Stomach (tissue), 8 donors: ENCODE measurements at regions not wholly inside any gene's neighbourhood (a gene's known extent, or its start where the extent isn't known, plus 50 kb on each side); places are given as distances from the start of the nearest gene placed in this dataset.

Source experiments
- DNase-seq, 2 donors: peaks; one replicate each; pipeline versions ENCODE4 v3.0.0 to v3.0.0-alpha.2; 2013 to 2019
- H3K27ac ChIP-seq, 5 donors: fragments of 200-600 bp in 4 of 5; sonication (generic) in 4 of 5; one replicate each; pipeline ENCODE4 v1.5.1; 2013 to 2019; ENCODE audit warnings: mild to moderate bottlenecking in 1 of 5, moderate library complexity in 1 of 5
- H3K27me3 ChIP-seq, 3 donors: fragments of 200-600 bp; sonication (generic); one replicate each; pipeline ENCODE4 v1.5.1; 2017 to 2019; ENCODE audit warnings: mixed run types in 1 of 3
- H3K36me3 ChIP-seq, 4 donors: fragments of 200-600 bp; sonication (generic); 1 replicate in 3 of 4; 2 replicates in 1 of 4; pipeline ENCODE4 v1.5.1; 2016 to 2019
- H3K4me1 ChIP-seq, 4 donors: fragments of 200-600 bp; sonication (generic); one replicate each; pipeline ENCODE4 v1.5.1; 2016 to 2019
- H3K4me3 ChIP-seq, 4 donors: fragments of 200-600 bp; sonication (generic) in 3 of 4; one replicate each; pipeline ENCODE4 v1.5.1; 2016 to 2019; ENCODE audit warnings: mild to moderate bottlenecking in 1 of 4
- H3K9me3 ChIP-seq, 4 donors: fragments of 200-600 bp; sonication (generic); one replicate each; pipeline ENCODE4 v1.5.1; 2016 to 2019
- EP300 ChIP-seq: sonication (generic); formaldehyde crosslinking; IDR thresholded peaks from one replicate; pipeline ENCODE4 v1.6.1; 2017; ENCODE audit warnings: antibody characterized with exemption
- POLR2A ChIP-seq, 4 donors: fragments of 450-650 bp; IDR thresholded peaks; one replicate each; pipeline ENCODE4 v1.6.1; 2016; ENCODE audit warnings: antibody characterized with exemption in 4 of 4, control low read depth in 2 of 4, mild to moderate bottlenecking in 1 of 4, moderate library complexity in 1 of 4
- POLR2AphosphoS5 ChIP-seq, 3 donors: sonication (generic); formaldehyde crosslinking; IDR thresholded peaks; one replicate each; pipeline ENCODE4 v1.6.1; 2016; ENCODE audit warnings: antibody characterized with exemption in 3 of 3
- WGBS, 5 donors: extraction: QIAGEN DNeasy Blood & Tissue Kit in 3 of 5; methylation state at CpG; one replicate each; pipeline versions ENCODE4 v1.1.5 to v1.1.7; 2013 to 2018; 5-methylcytosine and 5-hydroxymethylcytosine counted together
- intact Hi-C: fragments of 100-400 bp; cut with DNase I; formaldehyde crosslinking; loops from one replicate; pipeline ENCODE4 v1.15.1; 2023; ENCODE audit warnings: low total_unique reads
- TF ChIP-seq, protein P1 (sequence below), 7 experiments: fragments of 450-650 bp in 4 of 7; fragments of 200-600 bp in 3 of 7; sonication (generic) in 3 of 7; IDR thresholded peaks; one replicate each; pipeline ENCODE4 v1.5.1; 2016 to 2019; ENCODE audit warnings: antibody characterized with exemption in 7 of 7, control low read depth in 2 of 7, mild to moderate bottlenecking in 1 of 7
- donor health status: healthy with polysubstance abuse.
- donor health status: Bipolar disorder and iron deficiency.
- donor health status: healthy.

DNA sequence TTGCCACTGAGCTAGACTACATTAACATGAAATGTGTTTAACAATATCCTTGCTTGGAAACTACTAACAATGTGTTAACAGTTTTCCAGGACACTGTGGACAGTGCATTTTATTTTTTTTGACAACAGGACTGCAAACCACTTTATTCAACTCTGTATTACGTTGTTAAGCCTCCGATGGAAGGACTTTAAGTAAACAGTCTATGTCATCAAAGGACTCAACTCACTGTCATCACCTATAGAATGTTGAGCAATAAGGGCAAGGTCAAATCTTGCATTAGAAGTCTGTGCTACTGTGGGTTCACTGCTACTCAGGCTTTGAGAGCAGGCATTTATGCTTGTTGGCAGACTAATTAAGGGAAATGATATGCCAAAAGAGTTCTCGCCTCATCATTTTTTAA lies 483.7 kb downstream of the FLRT2 start:
- TF ChIP-seq POLR2AphosphoS5 (IDR thresholded peaks at IDR 0.05), result no peak
- TF ChIP-seq EP300, result no peak
- TF ChIP-seq POLR2A (IDR thresholded peaks at IDR 0.05), result no peak
- TF ChIP-seq, protein P1, sequence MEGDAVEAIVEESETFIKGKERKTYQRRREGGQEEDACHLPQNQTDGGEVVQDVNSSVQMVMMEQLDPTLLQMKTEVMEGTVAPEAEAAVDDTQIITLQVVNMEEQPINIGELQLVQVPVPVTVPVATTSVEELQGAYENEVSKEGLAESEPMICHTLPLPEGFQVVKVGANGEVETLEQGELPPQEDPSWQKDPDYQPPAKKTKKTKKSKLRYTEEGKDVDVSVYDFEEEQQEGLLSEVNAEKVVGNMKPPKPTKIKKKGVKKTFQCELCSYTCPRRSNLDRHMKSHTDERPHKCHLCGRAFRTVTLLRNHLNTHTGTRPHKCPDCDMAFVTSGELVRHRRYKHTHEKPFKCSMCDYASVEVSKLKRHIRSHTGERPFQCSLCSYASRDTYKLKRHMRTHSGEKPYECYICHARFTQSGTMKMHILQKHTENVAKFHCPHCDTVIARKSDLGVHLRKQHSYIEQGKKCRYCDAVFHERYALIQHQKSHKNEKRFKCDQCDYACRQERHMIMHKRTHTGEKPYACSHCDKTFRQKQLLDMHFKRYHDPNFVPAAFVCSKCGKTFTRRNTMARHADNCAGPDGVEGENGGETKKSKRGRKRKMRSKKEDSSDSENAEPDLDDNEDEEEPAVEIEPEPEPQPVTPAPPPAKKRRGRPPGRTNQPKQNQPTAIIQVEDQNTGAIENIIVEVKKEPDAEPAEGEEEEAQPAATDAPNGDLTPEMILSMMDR (IDR thresholded peaks at IDR 0.05), result no peak
- H3K36me3 ChIP-seq, result no peaks in the 10 kb centered on the region
- no peaks in the 10 kb centered on the region for H3K4me1 ChIP-seq
- WGBS, 5 donors, result 48 to 60% (median 50%) methylated on average over 3 of the region's 3 CpGs
- H3K27ac ChIP-seq, result no peak overlapping the region
- no peak for DNase-seq
- H3K9me3 ChIP-seq, result no peaks in the 10 kb centered on the region
- no peak overlapping the region for H3K4me3 ChIP-seq
- intact Hi-C loops, result no loop called here
- no peaks in the 10 kb centered on the region for H3K27me3 ChIP-seq

DNA sequence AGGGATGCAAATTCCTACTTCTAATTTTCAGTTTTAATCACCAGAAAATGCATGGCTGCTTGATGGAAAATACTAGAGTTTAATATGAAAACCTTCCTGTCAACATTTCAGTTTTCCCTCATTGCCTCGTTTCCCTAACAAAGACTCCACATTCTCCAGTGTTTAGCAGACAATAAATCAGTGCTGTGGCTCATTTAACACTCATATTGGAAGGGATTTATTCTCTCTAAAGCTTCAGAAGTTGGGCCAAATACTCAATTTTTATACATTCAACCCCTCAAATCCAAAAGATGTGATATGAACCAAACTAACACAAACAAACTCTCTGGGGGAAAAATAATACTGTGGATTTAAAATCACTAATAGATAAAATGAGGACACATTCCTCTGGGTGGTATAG lies 482.5 kb downstream of the FLRT2 start:
- intact Hi-C loops, result no loop called here
- no peaks in the 10 kb centered on the region for H3K27me3 ChIP-seq
- H3K36me3 ChIP-seq, result no peaks in the 10 kb centered on the region
- H3K9me3 ChIP-seq, result no peaks in the 10 kb centered on the region
- no peak for DNase-seq
- H3K4me1 ChIP-seq, result no peaks in the 10 kb centered on the region
- 29 to 46% (median 34%) methylated on average over 1 of the region's 1 CpG for WGBS, 5 donors
- no peak overlapping the region for H3K4me3 ChIP-seq
- H3K27ac ChIP-seq, result no peak overlapping the region
- TF ChIP-seq, protein P1 (IDR thresholded peaks at IDR 0.05), result no peak
- TF ChIP-seq EP300 (no peak), POLR2A (IDR thresholded peaks at IDR 0.05) (no peak), POLR2AphosphoS5 (IDR thresholded peaks at IDR 0.05) (no peak)

DNA sequence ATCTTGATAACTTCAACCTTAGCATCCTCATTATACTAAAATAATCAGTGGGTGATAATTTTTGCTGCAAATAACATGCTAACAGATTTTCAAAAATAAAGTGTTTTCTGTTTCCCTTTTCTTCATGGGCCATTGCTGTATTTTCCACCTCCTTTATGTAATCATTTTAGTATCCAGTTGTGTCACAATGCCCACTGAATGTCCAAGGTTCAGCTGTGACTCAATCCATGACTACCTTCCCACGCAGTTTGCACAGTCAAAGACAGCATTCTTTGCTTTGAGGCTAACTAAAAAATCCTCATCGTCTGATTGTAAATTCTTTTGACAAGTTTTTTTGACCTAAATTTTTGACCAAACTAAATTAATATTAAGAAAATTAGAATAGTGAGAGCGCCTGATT lies 474.1 kb downstream of the FLRT2 start:
- TF ChIP-seq, protein P1 (IDR thresholded peaks at IDR 0.05), result no peak
- TF ChIP-seq EP300 (no peak), POLR2A (IDR thresholded peaks at IDR 0.05) (no peak), POLR2AphosphoS5 (IDR thresholded peaks at IDR 0.05) (no peak)
- Histone ChIP-seq H3K9me3 (no peaks in the 10 kb centered on the region), H3K36me3 (no peaks in the 10 kb centered on the region), H3K4me1 (no peaks in the 10 kb centered on the region), H3K27ac (no peak overlapping the region), H3K27me3 (no peaks in the 10 kb centered on the region), H3K4me3 (no peak overlapping the region)
- DNase-seq, result no peak
- 80 to 88% (median 84%) methylated on average over 3 of the region's 3 CpGs for WGBS, 5 donors
- intact Hi-C loops, result no loop called here

DNA sequence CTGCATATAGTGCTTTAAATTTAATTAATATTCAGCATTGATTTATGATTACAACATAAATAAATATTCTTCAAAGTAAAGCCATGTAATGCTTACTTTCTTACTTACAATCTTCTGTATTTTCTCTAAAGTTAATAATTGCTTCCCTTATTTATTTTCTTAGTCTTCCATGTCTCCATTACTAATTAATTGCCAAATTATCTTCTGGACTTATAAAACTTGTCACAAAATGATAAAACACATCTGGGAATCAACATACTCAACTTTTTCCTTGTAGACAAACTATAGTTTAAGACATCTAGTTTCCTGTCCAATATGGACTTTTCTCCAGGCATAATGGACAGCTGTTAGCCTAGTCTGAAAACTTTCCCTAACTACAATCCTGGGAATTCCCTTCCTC lies 466.6 kb downstream of the FLRT2 start:
- intact Hi-C loops, result no loop called here
- DNase-seq, result no peak
- Histone ChIP-seq H3K9me3 (no peaks in the 10 kb centered on the region), H3K4me1 (no peaks in the 10 kb centered on the region), H3K27ac (no peak overlapping the region), H3K27me3 (no peaks in the 10 kb centered on the region), H3K4me3 (no peak overlapping the region), H3K36me3 (no peaks in the 10 kb centered on the region)
- TF ChIP-seq POLR2A (IDR thresholded peaks at IDR 0.05) (no peak), EP300 (no peak), POLR2AphosphoS5 (IDR thresholded peaks at IDR 0.05) (no peak)
- TF ChIP-seq, protein P1 (IDR thresholded peaks at IDR 0.05), result no peak
